Activated CD8-positive, alpha-beta T cell treated with anti-CD3 and anti-CD28 coated beads, Interleukin-2, amount 10 ng/mL, durations not matched to agents 7 days and 5 days (primary cell): ENCODE measurements at regions not wholly inside any gene's neighbourhood (a gene's known extent, or its start where the extent isn't known, plus 50 kb on each side); places are given as distances from the start of the nearest gene placed in this dataset.
"Not testable (repeated sequence)": the region's sequence is repeated elsewhere in the genome, so short reads cannot be mapped to it uniquely, and the experiment has no call there.

Experiments used
- ATAC-seq: fragments of 150-1000 bp; cut with Tn5 transposase; one replicate; pipeline ENCODE4 v1.10.0; 2021; ENCODE audit warnings: moderate library complexity
- CTCF ChIA-PET: fragments of 350-600 bp; sonication (Branson Sonifier 250); formaldehyde crosslinking; loops from one replicate; lab custom pipeline; 2021; ENCODE audit warnings: antibody characterized with exemption; lab: Charles Lee
- POLR2A ChIA-PET: fragments of 350-600 bp; sonication (Branson Sonifier 250); formaldehyde crosslinking; loops from one replicate; lab custom pipeline; 2021; ENCODE audit warnings: antibody characterized with exemption; lab: Charles Lee
- DNase-seq: peaks from one replicate; pipeline ENCODE4 v3.0.0-alpha.2; 2020
- H3K27ac Mint-ChIP-seq: one replicate; pipeline ENCODE4 v1.8.0; 2021; ENCODE audit warnings: mild to moderate bottlenecking, mixed read lengths
- H3K27me3 Mint-ChIP-seq: one replicate; pipeline ENCODE4 v1.8.0; 2021; ENCODE audit warnings: low read depth, mixed read lengths
- H3K36me3 Mint-ChIP-seq: one replicate; pipeline ENCODE4 v1.8.0; 2021; ENCODE audit warnings: low read depth, mixed read lengths
- H3K4me1 Mint-ChIP-seq: one replicate; pipeline ENCODE4 v1.8.0; 2021; ENCODE audit warnings: low read depth, mixed read lengths
- H3K4me3 Mint-ChIP-seq: one replicate; pipeline ENCODE4 v1.8.0; 2021; ENCODE audit warnings: mild to moderate bottlenecking, mixed read lengths
- H3K9me3 Mint-ChIP-seq: one replicate; pipeline ENCODE4 v1.8.0; 2022; ENCODE audit warnings: mixed read lengths; ENCODE audit not compliant: insufficient read depth

GRCh38 chr6:40877362-40877761, 161.7 kb downstream of the UNC5CL start:
- Mint-ChIP-seq H3K4me1 (peaks cover 8% of the 10 kb centered on the region), H3K27ac (no peak overlapping the region), H3K9me3 (no peaks in the 10 kb centered on the region), H3K27me3 (peaks cover 11% of the 10 kb centered on the region), H3K36me3 (no peaks in the 10 kb centered on the region), H3K4me3 (no peak overlapping the region)
- DNase-seq = no peak
- ATAC-seq = no peak
- ChIA-PET CTCF (no interaction called here), POLR2A (no interaction called here)

GRCh38 chr6:40876336-40876735, 162.7 kb downstream of the UNC5CL start:
- H3K4me3 Mint-ChIP-seq = no peak overlapping the region
- H3K4me1 Mint-ChIP-seq = peaks cover 1% of the 10 kb centered on the region
- CTCF ChIA-PET = no interaction called here
- H3K36me3 Mint-ChIP-seq = no peaks in the 10 kb centered on the region
- ATAC-seq (no peak), DNase-seq (no peak)
- no peaks in the 10 kb centered on the region for H3K9me3 Mint-ChIP-seq
- H3K27me3 Mint-ChIP-seq = peaks cover 11% of the 10 kb centered on the region
- H3K27ac Mint-ChIP-seq = no peak overlapping the region
- POLR2A ChIA-PET = no interaction called here

- H3K27ac Mint-ChIP-seq = no peak overlapping the region
These were observed 164.5 kb downstream of the UNC5CL start for GRCh38 chr6:40874495-40874894.

GRCh38 chr6:40871424-40871823, 167.6 kb downstream of the UNC5CL start:
- Mint-ChIP-seq H3K4me1 (no peaks in the 10 kb centered on the region), H3K36me3 (no peaks in the 10 kb centered on the region), H3K27me3 (peaks cover 7% of the 10 kb centered on the region), H3K9me3 (no peaks in the 10 kb centered on the region), H3K27ac (no peak overlapping the region), H3K4me3 (no peak overlapping the region)
- ATAC-seq = no peak
- no peak for DNase-seq
- CTCF ChIA-PET = no interaction called here
- POLR2A ChIA-PET = no interaction called here

More at GRCh38 chr6:40874495-40874894, 164.5 kb downstream of the UNC5CL start:
- ChIA-PET CTCF (no interaction called here), POLR2A (no interaction called here)
- no peak for DNase-seq
- H3K36me3 Mint-ChIP-seq = no peaks in the 10 kb centered on the region
- peaks cover 11% of the 10 kb centered on the region for H3K27me3 Mint-ChIP-seq
- no peaks in the 10 kb centered on the region for H3K9me3 Mint-ChIP-seq
- no peak for ATAC-seq
- H3K4me1 Mint-ChIP-seq = no peaks in the 10 kb centered on the region
- H3K4me3 Mint-ChIP-seq = no peak overlapping the region

GRCh38 chr6:40868089-40868865, 170.7 kb downstream of the UNC5CL start:
- H3K4me1 Mint-ChIP-seq, H3K27ac Mint-ChIP-seq, H3K9me3 Mint-ChIP-seq, CTCF ChIA-PET, ATAC-seq, POLR2A ChIA-PET, DNase-seq, H3K36me3 Mint-ChIP-seq, H3K4me3 Mint-ChIP-seq, H3K27me3 Mint-ChIP-seq: not testable (repeated sequence)

- H3K36me3 Mint-ChIP-seq, ATAC-seq, H3K27ac Mint-ChIP-seq, H3K4me1 Mint-ChIP-seq, H3K27me3 Mint-ChIP-seq, DNase-seq, CTCF ChIA-PET, POLR2A ChIA-PET, H3K9me3 Mint-ChIP-seq, H3K4me3 Mint-ChIP-seq: not testable (repeated sequence)
These were observed 171.5 kb downstream of the UNC5CL start for GRCh38 chr6:40867527-40867926.

- POLR2A ChIA-PET, CTCF ChIA-PET, DNase-seq, H3K9me3 Mint-ChIP-seq, H3K4me3 Mint-ChIP-seq, H3K4me1 Mint-ChIP-seq, H3K36me3 Mint-ChIP-seq, H3K27ac Mint-ChIP-seq, ATAC-seq, H3K27me3 Mint-ChIP-seq: not testable (repeated sequence)
These were observed 173.8 kb downstream of the UNC5CL start for GRCh38 chr6:40865259-40865658.

GRCh38 chr6:40860443-40860842, 178.6 kb downstream of the UNC5CL start:
- CTCF ChIA-PET = no interaction called here
- Mint-ChIP-seq H3K4me3 (no peak overlapping the region), H3K27me3 (peaks cover 8% of the 10 kb centered on the region), H3K27ac (no peak overlapping the region), H3K4me1 (no peaks in the 10 kb centered on the region), H3K36me3 (no peaks in the 10 kb centered on the region), H3K9me3 (no peaks in the 10 kb centered on the region)
- DNase-seq = no peak
- POLR2A ChIA-PET = no interaction called here
- ATAC-seq = no peak

GRCh38 chr6:40856271-40856670, 182.8 kb downstream of the UNC5CL start:
- Mint-ChIP-seq H3K4me3 (no peak overlapping the region), H3K4me1 (peaks cover 9% of the 10 kb centered on the region), H3K27ac (no peak overlapping the region), H3K36me3 (no peaks in the 10 kb centered on the region), H3K9me3 (no peaks in the 10 kb centered on the region), H3K27me3 (peaks cover 8% of the 10 kb centered on the region)
- ChIA-PET CTCF (no interaction called here), POLR2A (no interaction called here)
- DNase-seq = no peak
- ATAC-seq = no peak

- POLR2A ChIA-PET = no interaction called here
- CTCF ChIA-PET = interaction anchor here (0.6 to 1.5 kb wide), 4 partner anchors 9 to 56 kb away, joined by 3 read pairs; no protein-coding TSS in a partner anchor
- Mint-ChIP-seq H3K4me3 (no peak overlapping the region), H3K27ac (no peak overlapping the region), H3K9me3 (no peaks in the 10 kb centered on the region), H3K36me3 (no peaks in the 10 kb centered on the region), H3K4me1 (peaks cover 9% of the 10 kb centered on the region), H3K27me3 (peaks cover 6% of the 10 kb centered on the region)
- DNase-seq = no peak
- ATAC-seq = no peak
These were observed 183.7 kb downstream of the UNC5CL start for GRCh38 chr6:40855168-40855880.

GRCh38 chr6:40854592-40854991, 184.4 kb downstream of the UNC5CL start:
- H3K27ac Mint-ChIP-seq = no peak overlapping the region
- no peaks in the 10 kb centered on the region for H3K9me3 Mint-ChIP-seq
- H3K36me3 Mint-ChIP-seq = no peaks in the 10 kb centered on the region
- ChIA-PET POLR2A (no interaction called here), CTCF (interaction anchor here (0.8 to 1.5 kb wide), 4 partner anchors 9 to 26 kb away, joined by 3 read pairs; no protein-coding TSS in a partner anchor)
- ATAC-seq (no peak), DNase-seq (no peak)
- H3K27me3 Mint-ChIP-seq = peaks cover 6% of the 10 kb centered on the region
- H3K4me3 Mint-ChIP-seq = no peak overlapping the region
- peaks cover 9% of the 10 kb centered on the region for H3K4me1 Mint-ChIP-seq

GRCh38 chr6:40852779-40853373, 186.1 kb downstream of the UNC5CL start:
- POLR2A ChIA-PET = no interaction called here
- CTCF ChIA-PET = interaction anchor here (0.6 to 1.9 kb wide), 2 partner anchors 10 to 57 kb away, joined by 3 to 6 read pairs; no protein-coding TSS in a partner anchor
- Mint-ChIP-seq H3K4me3 (no peak overlapping the region), H3K27ac (peak overlapping the region; percentile 33), H3K4me1 (peaks cover 9% of the 10 kb centered on the region), H3K27me3 (peaks cover 4% of the 10 kb centered on the region), H3K36me3 (no peaks in the 10 kb centered on the region), H3K9me3 (no peaks in the 10 kb centered on the region)
- DNase-seq (no peak), ATAC-seq (no peak)
